HG02610 (cell line): ENCODE measurements at regions not wholly inside any gene's neighbourhood (a gene's known extent, or its start where the extent isn't known, plus 50 kb on each side); places are given as distances from the start of the nearest gene placed in this dataset.

Source experiments
- ATAC-seq: cut with Tn5 transposase; IDR thresholded peaks from one replicate; pipeline ENCODE4 v1.9.1; 2021; ENCODE audit warnings: mild to moderate bottlenecking, moderate library complexity; ENCODE audit not compliant: unreplicated experiment

DNA sequence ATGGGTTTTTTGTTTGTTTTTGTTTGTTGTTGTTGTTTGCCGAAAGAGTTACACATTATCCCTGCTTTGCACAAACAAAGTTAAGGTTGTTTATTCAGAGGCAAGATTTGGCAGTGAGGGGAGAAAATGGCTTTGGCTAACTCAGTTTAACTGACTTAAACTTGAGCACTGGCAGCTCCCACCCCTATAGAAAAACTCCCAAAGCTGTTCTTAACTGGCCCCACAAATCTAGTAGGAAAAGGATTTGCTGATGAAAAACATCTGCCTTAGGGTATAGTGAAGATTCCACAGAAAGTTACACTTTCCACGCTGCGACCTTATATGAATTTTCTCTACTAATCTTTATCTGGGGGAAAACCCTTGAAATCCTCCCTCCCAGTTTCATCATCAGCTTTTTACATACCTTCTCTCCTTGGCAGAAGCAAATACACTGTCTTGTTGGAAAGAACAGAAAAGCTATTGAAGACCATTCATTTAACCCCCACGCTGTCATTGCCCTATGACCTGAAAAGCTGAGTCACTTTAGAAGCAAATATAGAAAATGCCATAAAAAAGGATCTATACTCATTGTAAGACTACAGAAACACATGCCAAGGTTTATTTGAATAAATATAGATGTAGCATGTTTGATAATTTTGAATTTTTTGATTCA is 551.7 kb downstream of the NR2F2 start:
- ATAC-seq, result no peak

DNA sequence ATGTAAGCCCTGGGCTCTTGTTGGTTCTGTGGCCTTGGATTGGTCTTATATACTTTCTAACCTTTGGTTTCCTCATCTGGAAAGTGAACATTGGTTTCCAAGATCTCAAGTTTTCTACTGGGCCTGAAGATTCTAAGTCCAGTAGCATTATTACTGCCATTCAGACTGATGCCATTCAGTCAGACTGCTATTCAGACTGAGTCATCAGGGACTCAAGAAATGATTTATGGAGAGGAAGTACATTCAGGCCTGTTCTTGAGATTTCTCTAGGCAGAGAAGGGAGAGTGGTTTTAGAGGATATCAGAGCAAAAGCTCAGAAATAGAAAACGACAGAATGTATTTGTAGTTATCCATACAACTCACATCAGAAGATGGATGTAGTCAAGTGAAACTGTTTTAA is 557.2 kb downstream of the NR2F2 start:
- ATAC-seq, result no peak

DNA sequence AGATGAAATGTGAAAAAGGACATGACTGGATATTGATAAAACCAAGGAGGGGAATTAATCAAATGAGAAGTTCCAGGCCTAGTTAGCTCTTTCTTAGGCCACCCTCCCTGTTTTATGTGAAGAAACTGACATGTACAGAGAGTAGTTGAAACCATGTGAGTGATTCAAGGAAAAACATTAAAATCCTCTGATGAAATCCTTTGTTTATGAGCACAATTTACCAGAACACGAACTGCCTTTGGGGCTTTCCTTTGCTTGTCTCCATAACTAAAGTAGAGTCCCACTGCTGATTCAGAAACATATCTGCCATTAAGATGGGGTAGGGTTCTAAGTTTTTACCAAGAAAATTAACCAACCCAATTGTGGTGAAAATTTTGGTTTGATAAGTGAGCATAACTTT is 558.3 kb downstream of the NR2F2 start:
- ATAC-seq, result no peak

DNA sequence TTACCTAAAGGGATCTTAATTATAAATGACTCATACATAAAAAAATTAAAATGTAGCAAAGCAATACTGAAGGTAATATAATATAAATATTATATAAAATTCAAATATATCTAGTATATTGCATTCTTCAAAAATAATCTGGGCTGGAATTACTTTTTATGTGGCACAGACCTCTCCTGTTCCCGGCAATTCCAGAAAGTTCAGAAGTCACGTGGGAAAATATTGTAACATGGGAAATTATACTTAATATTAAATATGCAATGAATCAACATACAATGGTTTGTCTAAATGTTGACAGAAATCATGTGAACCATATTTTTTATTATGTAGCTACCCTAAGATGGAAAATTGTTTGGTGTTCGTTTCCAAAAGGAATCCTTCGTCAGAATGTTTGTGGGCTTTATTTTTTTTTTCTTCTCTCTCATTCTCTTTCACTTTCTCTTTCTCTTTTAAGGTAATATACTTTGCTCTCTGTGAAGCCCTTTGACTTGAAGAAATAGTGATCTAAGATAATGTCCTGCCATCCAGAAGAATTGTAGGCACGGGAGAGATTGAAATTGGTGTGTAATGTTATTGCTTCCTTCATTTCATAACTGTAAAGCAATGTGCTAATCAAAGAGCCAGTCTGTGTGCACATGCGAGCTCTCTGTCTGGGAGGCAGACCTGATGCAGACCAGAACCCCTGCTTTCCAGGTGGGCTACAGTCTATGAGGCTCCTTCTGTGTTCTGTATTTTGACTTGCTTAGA is 559.4 kb downstream of the NR2F2 start:
- ATAC-seq, result peak; percentile 43

DNA sequence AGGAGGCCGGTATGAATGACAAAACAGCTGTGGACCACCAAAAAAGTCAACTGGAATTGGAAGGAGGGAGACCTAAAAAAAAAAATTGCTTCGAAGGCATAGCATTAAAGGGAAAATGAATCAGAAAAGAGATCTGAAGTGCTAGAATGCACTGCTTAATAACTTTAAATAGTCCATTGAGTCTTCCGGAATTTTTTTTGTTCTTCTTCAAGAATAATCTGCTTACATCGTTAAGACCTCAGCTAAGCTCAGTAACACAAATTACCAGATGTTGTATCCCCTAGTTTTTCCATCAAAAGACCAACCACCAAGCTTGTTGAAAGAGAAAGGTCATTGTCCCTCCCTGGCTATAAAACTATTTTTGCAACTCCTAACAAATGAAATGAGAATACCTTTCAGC is 560.5 kb downstream of the NR2F2 start:
- ATAC-seq, result no peak

DNA sequence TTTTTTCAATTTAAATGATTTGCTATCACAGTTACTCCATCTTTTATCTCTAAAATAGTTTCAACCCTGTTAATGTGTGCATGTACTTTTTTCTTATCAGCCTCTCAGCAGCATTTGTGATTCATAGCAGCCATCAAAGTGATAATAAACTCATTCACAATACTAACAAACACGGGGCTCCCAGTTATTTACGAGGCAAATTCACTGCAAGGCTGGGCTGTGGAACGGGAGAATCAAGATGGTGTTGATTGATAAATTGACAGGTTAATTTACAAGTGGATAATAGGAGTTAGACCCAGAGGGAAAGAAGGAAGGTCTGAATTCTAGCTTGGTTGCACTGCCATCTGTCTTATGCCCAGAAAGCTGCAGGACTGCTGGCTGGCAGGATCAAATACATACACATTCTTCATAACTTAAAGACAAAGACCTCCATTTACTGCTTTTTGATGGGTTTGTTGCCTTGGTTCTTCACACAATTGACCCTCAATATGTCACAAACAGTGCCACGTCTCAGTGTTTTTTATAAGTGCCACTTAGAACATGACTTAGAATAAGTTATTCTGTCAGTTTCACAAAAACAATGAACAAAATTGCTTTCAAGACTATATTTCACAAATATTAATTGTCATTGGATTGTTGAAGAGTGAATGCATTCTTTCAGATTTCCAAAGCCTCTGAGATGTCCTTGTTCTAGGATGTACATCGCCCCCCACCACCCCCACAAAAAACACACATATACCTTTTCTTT is 562.8 kb downstream of the NR2F2 start:
- no peak for ATAC-seq

DNA sequence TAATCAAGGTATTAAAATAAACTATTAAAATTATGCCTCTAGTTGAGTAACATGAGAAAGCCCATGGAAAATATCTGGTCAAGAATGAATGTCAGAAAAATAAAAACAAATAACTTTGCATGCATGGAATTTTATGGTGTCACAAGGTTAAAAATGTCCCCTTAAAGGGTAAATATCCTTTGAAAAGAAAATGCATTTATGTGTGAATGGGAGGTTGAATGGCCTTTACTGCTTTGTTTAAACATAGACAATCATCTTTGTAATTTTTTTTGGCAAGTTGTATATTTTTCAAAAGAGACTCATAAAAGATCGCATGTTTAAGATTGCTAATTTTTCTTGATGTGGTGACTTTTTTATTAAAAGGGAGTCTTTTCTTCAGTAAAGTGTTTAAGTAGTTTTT is 564.2 kb downstream of the NR2F2 start:
- ATAC-seq, result no peak

DNA sequence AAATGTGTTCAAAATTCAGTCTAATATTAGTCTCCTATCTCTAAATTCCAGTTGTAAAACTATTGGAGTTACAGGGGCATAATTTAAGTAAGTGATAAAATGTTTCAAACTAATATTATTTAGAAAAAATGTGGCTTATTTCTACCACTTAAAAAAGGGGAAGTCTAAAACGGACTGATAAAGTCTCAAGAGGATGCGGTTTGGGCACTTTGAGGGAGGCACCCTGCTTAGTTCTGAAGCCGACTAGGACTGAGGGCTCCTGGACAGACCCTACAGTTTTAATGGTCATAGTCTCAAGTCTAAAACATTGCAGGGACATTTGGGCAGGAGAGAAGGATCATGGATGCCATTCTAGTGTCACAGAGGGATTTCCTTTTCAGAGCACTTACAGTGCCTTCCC is 566.3 kb downstream of the NR2F2 start:
- no peak for ATAC-seq

DNA sequence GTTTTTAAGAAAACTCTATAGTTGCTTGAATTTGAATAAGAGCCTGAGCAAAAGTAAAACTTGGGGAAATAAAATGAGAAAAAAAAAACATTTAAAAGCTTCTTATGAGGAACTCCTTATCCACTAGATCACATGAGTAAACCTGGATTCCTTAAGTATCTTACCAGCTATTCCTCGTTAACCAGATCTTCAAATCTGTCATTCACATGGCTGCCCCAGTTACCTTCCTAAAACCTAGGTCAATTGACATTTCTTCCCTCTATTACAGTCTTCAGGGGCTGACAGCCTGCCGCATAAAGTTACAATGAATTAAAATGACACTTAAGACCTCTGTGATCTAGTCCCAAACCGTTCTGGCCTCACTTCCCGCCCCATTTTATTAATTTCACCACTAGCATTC is 583.6 kb downstream of the NR2F2 start:
- ATAC-seq, result no peak

DNA sequence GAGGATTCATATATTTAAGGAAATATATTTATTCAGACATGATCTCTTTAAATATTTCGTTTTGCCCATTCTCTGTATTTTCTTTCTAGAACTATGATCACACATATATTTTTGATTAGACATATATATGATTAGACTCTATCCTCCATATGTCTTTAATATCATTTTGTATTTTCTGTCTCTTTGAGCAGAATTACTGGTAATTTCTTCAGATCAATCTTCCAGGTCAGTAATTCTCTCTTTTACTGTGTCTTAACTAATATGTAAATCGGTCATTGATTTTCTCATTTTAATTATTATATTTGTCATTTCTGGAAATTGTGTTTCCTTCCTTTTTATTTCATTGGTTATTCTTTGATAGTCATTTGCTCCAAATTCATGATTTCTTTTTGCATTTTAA is 586.2 kb downstream of the NR2F2 start:
- no peak for ATAC-seq

DNA sequence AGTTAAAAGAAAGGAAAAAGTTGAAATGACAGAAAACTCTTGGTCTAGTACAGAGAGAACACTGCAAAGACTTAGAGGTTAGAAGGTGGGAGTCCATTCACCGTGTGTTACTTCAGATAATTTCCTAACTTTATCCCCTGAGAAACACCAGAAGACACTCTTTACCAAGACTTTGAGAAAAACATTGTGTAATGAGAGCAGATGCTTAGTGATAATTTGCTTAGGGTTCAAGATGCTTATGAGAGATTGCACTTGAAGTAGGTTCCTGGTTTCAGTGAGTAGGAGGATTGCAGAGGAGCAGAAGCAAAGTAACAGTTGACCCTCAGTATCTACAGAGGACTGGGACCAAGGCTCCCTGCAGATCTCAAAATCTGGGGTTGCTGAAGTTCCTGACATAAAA is 594.1 kb downstream of the NR2F2 start:
- ATAC-seq, result no peak

DNA sequence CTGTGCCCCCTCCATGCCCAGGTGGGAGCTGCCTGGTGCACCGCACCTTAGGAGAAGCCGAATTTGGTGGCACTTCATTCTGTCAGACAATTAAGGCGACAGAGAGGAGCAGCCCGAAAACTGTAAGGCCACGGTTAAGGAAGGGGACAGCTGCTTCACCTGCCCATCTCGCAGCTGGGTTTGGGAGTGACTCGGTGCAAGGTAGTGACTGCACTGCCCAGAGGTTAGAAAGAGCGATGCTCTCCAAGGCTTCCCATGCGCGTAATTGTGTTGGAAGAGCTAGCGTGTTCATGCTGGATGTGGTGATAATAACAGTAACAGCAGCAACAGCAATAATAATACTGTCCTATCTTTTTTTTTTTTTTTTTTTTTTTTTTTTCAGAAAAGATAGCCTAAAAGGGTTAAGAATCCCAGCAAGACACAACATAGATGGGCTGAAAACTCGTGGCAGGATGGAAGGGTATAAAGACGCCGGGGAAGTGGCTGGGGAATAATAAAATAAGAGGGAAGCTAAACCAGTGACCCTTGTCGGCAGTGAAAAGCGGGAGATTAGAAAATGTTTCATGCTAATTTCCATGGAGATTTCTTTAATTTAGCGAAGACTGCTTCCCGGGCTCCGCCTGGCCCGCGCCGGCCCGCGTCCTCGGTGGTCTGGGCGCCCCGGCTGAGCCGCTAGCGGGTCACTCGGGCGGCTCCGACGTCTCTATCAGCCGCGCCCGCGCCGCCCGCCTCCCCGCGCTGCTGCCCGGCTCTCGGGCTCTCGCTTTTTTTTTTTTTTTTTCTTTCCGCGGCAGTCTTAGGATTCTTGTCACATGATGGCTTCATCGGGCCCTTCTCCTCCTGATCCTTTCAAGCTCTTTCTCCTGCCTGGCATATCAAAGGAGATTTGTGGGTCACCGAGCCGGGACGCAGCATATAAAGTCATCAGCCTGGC is 617.1 kb downstream of the NR2F2 start:
- no peak for ATAC-seq

DNA sequence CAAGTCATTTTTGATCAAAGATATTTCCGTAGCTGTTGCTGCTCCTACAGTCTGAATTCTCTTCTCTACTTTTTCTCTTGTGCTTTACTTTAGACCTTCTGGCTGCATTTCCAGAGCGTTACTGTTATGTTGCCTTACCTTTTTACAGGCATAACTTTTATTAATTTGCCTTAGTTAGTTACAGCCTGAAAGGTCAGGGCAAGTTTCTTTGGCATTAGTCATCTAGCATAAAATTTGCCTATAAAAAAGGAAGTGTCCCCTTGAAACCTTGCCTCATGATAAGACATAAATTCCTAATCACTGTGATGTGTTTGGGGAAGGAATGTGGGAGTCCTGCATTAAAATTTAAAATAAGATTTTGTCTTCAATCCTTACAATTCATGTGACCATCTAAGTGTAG is 618.5 kb downstream of the NR2F2 start:
- no peak for ATAC-seq

DNA sequence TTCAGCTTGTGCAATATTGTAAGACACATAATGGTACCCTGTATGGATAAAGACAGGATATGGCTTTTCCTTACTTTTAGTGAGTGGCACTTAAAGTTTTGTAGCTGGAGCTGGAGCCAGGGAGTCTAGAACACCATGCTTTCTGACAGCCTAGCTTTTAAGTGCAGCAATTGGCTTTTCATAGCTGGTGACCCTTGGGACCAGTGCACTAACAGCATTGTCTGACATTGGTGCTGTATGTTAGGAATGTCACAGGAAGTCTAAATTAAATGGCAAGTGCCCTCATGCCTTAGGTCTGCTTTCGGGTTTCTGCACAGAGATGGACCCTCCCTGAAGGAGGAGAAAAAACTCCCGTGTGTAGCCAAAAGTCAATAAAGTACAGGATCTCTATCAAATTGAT is 628.2 kb downstream of the NR2F2 start:
- ATAC-seq, result no peak

DNA sequence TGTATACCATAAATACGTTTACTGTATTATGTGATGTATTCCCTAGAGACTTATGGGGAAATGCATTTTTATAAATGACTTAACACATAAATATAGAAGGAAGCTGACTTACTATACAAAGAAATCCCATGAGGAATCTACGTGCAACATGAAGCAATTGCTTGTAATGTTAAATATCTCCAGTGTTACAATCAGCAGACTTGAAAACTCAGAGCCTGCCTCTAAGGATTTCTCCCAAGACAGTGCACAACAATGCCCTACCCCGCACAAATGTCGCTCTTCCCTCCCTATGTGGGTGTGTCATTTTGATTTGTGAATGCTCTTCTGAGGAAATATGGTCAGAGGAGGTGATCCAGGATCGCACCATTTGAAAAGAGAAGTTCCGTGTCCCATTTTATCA is 629.0 kb downstream of the NR2F2 start:
- ATAC-seq, result no peak

DNA sequence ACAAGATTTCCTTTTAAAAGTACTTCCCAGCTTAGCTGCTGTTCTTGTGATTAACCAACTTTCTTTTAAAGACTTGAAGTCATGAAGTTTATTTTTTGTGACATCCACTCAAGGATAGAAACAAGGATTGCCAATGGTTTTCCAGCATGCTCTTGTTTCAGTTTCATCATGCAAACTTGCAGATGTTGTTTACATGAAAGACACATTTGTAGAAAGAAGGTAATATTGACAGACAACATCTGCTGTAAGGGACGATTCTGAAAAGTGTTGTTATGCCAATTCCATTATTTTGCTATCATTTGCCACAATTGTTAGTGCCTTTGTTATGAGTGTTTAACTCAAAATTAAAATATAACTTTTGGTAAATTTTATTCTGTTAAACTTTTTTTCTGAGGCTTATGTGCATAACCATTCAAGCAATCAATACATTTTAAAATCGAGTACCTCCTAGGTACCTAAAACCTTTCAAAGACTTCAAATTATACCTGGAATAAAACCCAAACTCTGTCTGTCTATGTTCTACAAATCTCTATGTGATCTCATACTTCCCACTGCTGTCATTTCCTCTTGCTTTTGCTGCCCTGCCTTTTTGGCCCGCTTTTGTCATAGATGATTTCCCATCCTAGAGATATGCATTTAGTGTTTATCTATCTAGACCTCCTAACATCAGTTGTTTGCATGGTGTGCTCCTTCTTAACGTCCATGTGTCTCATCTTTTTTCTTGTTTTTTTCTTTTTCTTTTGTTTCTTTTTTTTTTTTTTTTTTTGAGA is 630.4 kb downstream of the NR2F2 start:
- no peak for ATAC-seq

DNA sequence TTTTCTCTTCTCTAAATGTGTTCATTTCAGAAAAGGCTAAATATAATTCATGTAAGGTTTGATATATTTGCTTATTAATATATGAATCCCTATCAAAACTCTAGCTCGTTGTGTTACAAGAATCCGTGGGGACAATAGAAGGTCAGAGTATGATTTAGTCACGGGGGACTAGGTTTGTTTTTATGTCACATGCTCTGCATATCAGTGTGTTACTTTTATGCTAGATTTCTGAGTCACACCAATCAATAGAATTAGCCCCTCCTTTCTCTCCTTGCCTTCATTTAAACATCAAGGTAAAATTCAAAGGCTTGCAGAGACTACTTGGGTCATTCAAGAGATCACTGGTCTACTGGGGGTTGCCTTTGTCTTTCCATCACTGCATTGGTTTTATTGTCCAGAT is 636.1 kb downstream of the NR2F2 start:
- ATAC-seq, result no peak

DNA sequence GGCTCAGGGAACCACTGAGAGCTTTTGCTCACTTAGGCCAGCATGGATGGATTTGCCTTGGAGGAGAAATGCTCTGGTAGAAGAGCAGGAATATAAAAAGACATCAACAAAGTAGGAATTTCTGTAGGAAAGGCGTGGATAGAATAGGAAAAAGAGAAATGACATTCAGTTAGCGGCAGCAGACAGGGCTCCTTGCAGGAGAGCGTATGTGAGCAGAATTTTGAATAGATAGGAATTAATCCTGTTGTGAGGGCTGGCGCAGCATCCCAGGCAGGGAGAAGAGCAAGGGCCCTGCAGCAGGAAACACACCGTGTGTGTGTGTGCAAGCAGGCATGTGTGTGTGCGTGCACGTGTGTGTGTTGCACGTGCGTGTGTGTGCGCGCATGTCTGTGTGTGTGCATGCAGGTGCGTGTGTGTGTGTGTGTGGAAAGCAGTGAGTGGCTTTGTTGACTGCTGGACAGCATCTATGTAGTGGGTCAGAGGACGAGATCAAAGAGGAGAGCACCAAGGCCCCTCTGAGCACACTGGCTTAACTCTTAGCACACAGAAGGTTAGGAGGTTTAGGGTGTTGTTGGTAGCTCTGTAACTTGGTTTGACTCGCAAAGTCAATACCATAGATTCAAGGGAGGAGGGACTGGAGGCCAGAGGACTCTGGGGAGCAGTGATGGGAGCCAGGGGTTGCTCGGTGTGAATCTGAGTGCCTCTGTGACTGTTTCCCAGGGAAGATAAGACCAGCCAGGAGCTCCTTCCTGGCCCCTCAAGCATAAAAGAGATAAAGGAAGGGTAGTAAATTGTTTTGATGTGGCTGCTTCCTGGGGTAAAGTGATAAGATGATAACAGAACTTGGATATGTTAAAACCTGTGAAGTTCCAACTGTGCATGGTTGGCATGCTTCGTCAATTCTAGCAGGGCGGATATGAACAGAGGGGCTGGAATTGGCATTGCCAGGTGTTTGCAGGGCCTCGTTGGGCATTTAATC is 639.5 kb downstream of the NR2F2 start:
- no peak for ATAC-seq

DNA sequence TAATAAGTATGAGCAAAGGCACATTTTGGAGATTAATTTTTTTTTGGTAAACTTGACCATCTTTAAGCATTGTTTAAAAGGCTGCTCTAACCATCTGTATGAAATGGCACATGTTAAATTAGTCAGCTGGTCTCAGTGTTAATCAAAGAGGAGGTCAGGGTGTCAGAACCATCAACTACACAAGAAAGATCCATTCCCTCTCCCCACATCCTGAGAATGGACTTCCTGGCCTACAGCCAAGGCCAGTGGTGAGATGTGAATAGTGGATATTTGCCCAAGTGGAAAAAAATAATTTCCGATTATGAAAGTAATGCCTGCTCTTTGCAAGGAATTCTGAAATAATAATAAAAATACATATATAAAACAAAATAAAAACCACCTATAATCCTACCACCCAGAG is 641.7 kb downstream of the NR2F2 start:
- ATAC-seq, result no peak
